HG02981 (cell line): ENCODE measurements at regions not wholly inside any gene's neighbourhood (a gene's known extent, or its start where the extent isn't known, plus 50 kb on each side); places are given as distances from the start of the nearest gene placed in this dataset.

Experiments used
- ATAC-seq: cut with Tn5 transposase; IDR thresholded peaks from one replicate; pipeline ENCODE4 v1.9.1; 2021; ENCODE audit warnings: mild to moderate bottlenecking, moderate library complexity; ENCODE audit not compliant: unreplicated experiment

GRCh38 chr17:77746393-77746792 is 212.1 kb upstream of the TNRC6C start:
- no peak for ATAC-seq

- no peak for ATAC-seq
Observed at GRCh38 chr17:77746896-77747554, 211.5 kb upstream of the TNRC6C start.

DNA sequence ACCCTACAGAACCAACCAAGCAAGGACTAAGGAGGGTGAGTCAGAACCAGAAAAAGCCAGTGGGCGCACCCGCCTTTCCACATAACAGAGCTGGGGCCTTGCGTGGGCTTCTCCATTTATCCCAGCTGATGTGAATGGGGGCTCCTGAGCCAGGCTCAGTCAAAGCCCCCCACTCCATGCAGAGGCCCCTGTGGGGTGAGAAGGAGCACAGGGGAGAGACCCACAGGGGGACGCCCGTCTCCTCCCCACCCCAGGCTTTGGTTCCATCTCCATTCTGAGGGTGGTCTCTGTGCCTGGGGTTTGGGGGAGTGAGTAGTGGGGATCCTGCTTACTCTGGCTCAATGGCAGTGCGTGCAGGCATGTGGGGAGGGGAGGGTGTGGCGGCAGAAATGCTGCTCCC is 210.1 kb upstream of the TNRC6C start:
- ATAC-seq = no peak

DNA sequence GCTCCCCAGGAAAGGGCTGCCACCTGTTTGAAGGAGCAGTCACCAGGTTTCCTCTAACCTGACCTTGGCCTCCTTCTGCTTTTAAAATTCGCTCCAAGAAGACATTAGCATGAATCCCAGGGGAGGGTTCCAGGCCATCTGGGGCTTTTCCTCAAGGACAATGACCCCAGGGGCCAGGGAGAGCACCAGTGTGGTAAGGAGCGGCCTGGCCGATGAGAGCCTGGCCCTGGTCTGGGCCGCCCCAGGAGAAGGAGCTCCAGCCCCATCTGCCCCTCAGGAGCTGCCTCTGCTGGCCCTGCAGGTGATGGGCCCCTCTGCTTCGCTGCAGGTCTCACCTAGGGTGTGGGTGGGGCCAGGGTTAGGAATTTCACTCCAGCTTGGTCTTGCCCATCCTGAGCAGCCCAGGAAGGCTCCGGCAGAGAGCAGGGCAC is 209.2 kb upstream of the TNRC6C start:
- no peak for ATAC-seq

DNA sequence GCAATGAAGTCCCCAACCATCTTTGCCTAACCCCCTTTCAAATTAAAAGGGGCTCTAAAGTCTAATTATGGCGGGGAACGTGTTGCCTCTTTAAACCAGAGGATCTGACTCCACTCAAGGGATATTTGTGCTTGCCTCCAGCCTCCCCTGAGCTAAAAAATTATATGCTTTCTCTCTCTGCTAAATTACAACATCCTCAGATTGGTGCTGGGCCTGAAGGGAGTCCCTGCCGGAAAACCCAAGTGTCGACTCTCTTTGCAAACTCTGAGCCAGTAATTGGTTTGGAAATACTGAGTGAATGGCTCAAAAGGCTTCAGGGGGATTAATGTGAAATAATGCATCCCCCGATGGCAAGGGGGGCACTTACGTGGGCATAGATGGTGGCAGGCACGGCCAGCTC is 208.5 kb upstream of the TNRC6C start:
- no peak for ATAC-seq

DNA sequence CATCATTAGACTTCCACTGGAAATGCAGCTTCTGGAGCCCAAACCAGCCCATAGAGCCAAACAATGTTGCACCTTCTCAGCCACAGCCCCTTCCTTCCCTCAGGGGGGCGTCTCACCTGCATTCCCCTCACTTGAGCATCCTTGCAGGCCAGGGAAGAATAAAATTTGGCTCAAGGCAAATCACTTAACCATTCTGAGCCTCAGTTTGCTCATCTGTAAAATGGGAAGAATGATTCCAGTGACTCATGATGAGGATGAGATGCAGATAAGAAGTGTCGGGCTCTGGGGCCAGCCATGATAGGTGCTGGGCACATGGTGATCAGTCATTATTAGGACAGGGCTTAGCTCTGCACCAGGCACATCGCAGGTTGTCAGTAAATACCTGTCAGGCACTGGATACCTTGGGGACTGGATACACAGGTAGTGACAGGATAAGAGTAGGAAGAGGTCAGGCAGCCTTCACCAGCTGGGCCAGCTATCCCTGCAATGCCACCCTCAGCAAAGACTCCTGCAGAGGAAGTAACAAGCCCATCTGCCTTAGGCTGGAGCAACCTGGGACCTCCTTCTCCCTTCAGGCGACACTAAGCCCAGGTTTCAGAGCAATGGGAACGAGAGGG is 208.0 kb upstream of the TNRC6C start:
- ATAC-seq = no peak

GRCh38 chr17:77753246-77753645 is 205.3 kb upstream of the TNRC6C start:
- ATAC-seq = no peak

- ATAC-seq = no peak
Observed at GRCh38 chr17:77753691-77754245, 204.7 kb upstream of the TNRC6C start.

DNA sequence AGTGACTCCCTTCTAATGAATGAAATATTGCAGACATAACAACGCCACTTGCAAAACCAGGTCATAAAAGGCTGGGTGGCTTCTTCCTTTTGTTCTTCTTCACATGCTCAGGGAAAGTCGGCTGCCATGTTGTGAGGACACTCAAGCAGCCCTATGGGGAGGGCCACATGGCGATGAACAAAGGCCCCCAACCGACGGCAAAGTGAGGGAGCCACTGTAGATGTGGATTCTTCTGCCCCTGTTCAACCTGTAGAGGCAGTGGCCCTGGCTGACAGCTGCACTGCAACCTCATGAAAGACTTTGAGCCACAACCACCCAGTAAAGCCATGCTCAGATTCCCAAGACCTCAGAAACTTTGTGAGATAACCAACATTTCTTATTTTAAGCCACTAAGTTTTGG is 203.5 kb upstream of the TNRC6C start:
- no peak for ATAC-seq

- ATAC-seq = no peak
Observed at GRCh38 chr17:77755410-77755963, 203.0 kb upstream of the TNRC6C start.

DNA sequence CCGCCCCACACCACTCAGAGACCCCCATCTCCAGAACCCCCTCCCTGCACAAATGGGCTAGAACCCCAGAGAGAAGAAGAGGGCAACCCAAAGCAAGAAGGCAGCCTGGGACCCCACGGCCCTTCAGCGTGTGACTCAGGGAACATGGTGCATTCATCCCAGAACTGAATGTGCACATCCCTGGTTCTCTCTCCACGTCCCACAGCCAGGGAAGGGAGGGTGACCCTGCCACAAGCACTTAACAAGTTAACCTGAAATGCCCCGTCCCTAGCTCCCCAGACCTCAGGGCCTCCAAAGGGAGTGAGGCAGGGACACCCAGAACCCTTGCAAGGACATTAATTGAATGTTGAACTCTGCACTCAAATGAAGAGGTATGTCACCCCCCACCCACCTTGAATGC is 202.5 kb upstream of the TNRC6C start:
- no peak for ATAC-seq

- no peak for ATAC-seq
Observed at GRCh38 chr17:77756846-77757560, 201.5 kb upstream of the TNRC6C start.

DNA sequence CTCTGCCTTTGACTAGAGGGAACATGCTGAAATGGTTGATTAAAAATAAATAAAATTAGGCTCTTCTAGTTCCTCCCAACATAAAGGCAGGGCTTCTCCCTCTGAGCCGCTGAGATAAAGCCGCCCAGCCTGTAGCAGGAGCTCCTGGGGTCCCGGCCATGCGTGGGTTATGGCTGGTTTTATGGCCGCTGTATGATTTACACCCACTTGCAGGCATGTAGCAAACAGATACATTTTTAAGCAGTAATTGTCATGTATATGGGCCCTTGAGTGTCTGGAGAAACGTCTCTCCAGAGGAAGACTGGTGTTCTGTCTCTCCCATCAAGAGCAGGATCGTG is 201.0 kb upstream of the TNRC6C start:
- ATAC-seq = no peak

- ATAC-seq = no peak
Observed at GRCh38 chr17:77763023-77763422, 195.5 kb upstream of the TNRC6C start.

- ATAC-seq = no peak
Observed at GRCh38 chr17:77763575-77763974, 194.9 kb upstream of the TNRC6C start.

GRCh38 chr17:77765292-77765691 is 193.2 kb upstream of the TNRC6C start:
- no peak for ATAC-seq

DNA sequence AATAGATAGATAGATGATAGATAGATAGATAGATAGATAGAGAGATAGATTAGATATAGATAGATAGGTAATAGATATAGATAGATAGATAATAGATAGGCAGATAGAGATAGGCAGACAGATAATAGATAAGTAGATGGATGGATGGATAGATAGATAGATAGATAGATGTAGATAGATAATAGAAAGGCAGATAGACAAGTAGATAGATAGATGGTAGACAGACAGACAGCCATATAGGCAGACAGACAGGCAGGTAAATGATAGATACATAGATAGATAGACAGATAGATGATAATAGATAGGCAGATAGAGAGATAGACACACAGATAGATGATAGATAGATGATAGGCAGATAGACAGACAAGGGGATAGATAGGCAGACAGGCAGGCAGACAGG is 191.4 kb upstream of the TNRC6C start:
- ATAC-seq = no peak

GRCh38 chr17:77768248-77768852 is 190.2 kb upstream of the TNRC6C start:
- ATAC-seq = no peak

DNA sequence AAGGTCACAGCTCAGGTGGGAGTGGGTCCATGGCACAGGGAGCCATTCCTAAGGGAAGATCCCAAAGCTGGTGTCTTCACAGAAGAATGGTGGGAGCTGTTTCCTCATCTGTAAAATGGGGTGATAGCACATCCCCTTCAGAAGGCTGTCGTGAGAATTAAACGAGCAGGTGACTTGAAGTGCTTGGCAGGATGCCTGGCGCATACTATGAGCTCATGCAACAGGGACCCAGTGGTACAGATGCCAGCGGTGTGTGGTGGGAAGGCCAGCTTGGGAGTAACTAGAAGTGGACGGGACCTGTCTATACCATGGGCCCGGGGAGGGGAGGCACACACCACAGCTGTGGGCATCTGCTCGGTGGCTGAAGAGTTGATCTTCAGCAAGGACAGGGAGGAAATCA is 189.3 kb upstream of the TNRC6C start:
- ATAC-seq = no peak

GRCh38 chr17:77769762-77770161 is 188.7 kb upstream of the TNRC6C start:
- no peak for ATAC-seq

- no peak for ATAC-seq
Observed at GRCh38 chr17:77770331-77771105, 188.0 kb upstream of the TNRC6C start.
